ENCODE measurements at regions not wholly inside any gene's neighbourhood (a gene's known extent, or its start where the extent isn't known, plus 50 kb on each side); places are given as distances from the start of the nearest gene placed in this dataset.

GRCh38 chr2:2682700-2683342 lies 351.7 kb upstream of the MYT1L start:
- TF ChIP-seq ZNF274 (IDR thresholded peaks at IDR 0.05; ENCODE audit: low read depth, low read length): no peak
- H3K4me3 ChIP-seq (ENCODE audit: low read length): no peak overlapping the region

GRCh38 chr2:2681711-2682251 lies 350.7 kb upstream of the MYT1L start:
- TF ChIP-seq ZNF274 (IDR thresholded peaks at IDR 0.05; ENCODE audit: low read depth, low read length): no peak
- no peak overlapping the region for H3K4me3 ChIP-seq (ENCODE audit: low read length)

- H3K4me3 ChIP-seq (ENCODE audit: low read length): no peak overlapping the region
- TF ChIP-seq ZNF274 (IDR thresholded peaks at IDR 0.05; ENCODE audit: low read depth, low read length): no peak
These were observed 350.0 kb upstream of the MYT1L start for GRCh38 chr2:2681085-2681484.

GRCh38 chr2:2674831-2675230 lies 343.8 kb upstream of the MYT1L start:
- no peak overlapping the region for H3K4me3 ChIP-seq (ENCODE audit: low read length)
- no peak for TF ChIP-seq ZNF274 (IDR thresholded peaks at IDR 0.05; ENCODE audit: low read depth, low read length)

- no peak overlapping the region for H3K4me3 ChIP-seq (ENCODE audit: low read length)
- TF ChIP-seq ZNF274 (IDR thresholded peaks at IDR 0.05; ENCODE audit: low read depth, low read length): no peak
These were observed 342.3 kb upstream of the MYT1L start for GRCh38 chr2:2673406-2673805.

- TF ChIP-seq ZNF274 (IDR thresholded peaks at IDR 0.05; ENCODE audit: low read depth, low read length): no peak
- no peak overlapping the region for H3K4me3 ChIP-seq (ENCODE audit: low read length)
These were observed 341.2 kb upstream of the MYT1L start for GRCh38 chr2:2672249-2672648.

- no peak overlapping the region for H3K4me3 ChIP-seq (ENCODE audit: low read length)
- no peak for TF ChIP-seq ZNF274 (IDR thresholded peaks at IDR 0.05; ENCODE audit: low read depth, low read length)
These were observed 340.8 kb upstream of the MYT1L start for GRCh38 chr2:2671826-2672225.

- no peak for TF ChIP-seq ZNF274 (IDR thresholded peaks at IDR 0.05; ENCODE audit: low read depth, low read length)
These were observed 338.2 kb upstream of the MYT1L start for GRCh38 chr2:2669316-2669715.

GRCh38 chr2:2668681-2669265 lies 337.7 kb upstream of the MYT1L start:
- H3K4me3 ChIP-seq (ENCODE audit: low read length): no peak overlapping the region
- TF ChIP-seq ZNF274 (IDR thresholded peaks at IDR 0.05; ENCODE audit: low read depth, low read length): no peak

More at GRCh38 chr2:2669316-2669715, 338.2 kb upstream of the MYT1L start:
- no peak overlapping the region for H3K4me3 ChIP-seq (ENCODE audit: low read length)

- no peak for TF ChIP-seq ZNF274 (IDR thresholded peaks at IDR 0.05; ENCODE audit: low read depth, low read length)
These were observed 336.6 kb upstream of the MYT1L start for GRCh38 chr2:2667690-2668089.

GRCh38 chr2:2665834-2666133 lies 334.7 kb upstream of the MYT1L start:
- H3K4me3 ChIP-seq (ENCODE audit: low read length): no peak overlapping the region

More at GRCh38 chr2:2667690-2668089, 336.6 kb upstream of the MYT1L start:
- H3K4me3 ChIP-seq (ENCODE audit: low read length): no peak overlapping the region

GRCh38 chr2:2664989-2665833 lies 334.1 kb upstream of the MYT1L start:
- no peak overlapping the region for H3K4me3 ChIP-seq (ENCODE audit: low read length)
- no peak for TF ChIP-seq ZNF274 (IDR thresholded peaks at IDR 0.05; ENCODE audit: low read depth, low read length)

More at GRCh38 chr2:2665834-2666133, 334.7 kb upstream of the MYT1L start:
- TF ChIP-seq ZNF274 (IDR thresholded peaks at IDR 0.05; ENCODE audit: low read depth, low read length): no peak

- no peak overlapping the region for H3K4me3 ChIP-seq (ENCODE audit: low read length)
- TF ChIP-seq ZNF274 (IDR thresholded peaks at IDR 0.05; ENCODE audit: low read depth, low read length): no peak
These were observed 332.4 kb upstream of the MYT1L start for GRCh38 chr2:2663401-2664036.

- TF ChIP-seq ZNF274 (IDR thresholded peaks at IDR 0.05; ENCODE audit: low read depth, low read length): no peak
- no peak overlapping the region for H3K4me3 ChIP-seq (ENCODE audit: low read length)
These were observed 331.8 kb upstream of the MYT1L start for GRCh38 chr2:2662847-2663356.
